ENCODE measurements at regions not wholly inside any gene's neighbourhood (a gene's known extent, or its start where the extent isn't known, plus 50 kb on each side); places are given as distances from the start of the nearest gene placed in this dataset.

DNA sequence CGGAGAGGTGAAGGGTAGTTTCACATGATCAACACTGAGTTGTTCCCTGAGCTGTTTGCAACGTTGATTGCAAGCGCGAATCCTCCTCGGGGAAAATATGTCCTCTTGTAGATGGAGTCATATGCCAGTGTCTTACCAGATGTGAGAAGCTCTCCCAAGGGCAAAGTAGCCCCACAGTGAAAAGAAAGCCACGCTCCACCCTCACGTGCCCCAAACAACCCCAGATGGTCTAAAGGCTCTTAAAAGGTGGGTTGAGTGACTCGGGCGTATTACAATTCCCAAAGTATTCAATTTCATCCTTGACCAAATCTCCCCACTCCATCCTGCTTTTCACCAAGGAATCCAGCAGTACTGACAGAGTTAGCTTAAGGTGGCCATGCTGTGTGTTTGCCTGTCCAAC is 332.1 kb upstream of the SOX11 start:
- no peaks in the 10 kb centered on the region for H3K4me1 Mint-ChIP-seq (ENCODE audit: insufficient read depth, unreplicated experiment)
- no peak overlapping the region for H3K27ac Mint-ChIP-seq (ENCODE audit: low read depth, unreplicated experiment)
- no peaks in the 10 kb centered on the region for H3K9me3 Mint-ChIP-seq (ENCODE audit: unreplicated experiment)
- no peaks in the 10 kb centered on the region for H3K36me3 Mint-ChIP-seq (ENCODE audit: insufficient read depth, unreplicated experiment)
- no TSS peak for BruUV-seq (replicated peaks)
- TF ChIP-seq, protein P1, sequence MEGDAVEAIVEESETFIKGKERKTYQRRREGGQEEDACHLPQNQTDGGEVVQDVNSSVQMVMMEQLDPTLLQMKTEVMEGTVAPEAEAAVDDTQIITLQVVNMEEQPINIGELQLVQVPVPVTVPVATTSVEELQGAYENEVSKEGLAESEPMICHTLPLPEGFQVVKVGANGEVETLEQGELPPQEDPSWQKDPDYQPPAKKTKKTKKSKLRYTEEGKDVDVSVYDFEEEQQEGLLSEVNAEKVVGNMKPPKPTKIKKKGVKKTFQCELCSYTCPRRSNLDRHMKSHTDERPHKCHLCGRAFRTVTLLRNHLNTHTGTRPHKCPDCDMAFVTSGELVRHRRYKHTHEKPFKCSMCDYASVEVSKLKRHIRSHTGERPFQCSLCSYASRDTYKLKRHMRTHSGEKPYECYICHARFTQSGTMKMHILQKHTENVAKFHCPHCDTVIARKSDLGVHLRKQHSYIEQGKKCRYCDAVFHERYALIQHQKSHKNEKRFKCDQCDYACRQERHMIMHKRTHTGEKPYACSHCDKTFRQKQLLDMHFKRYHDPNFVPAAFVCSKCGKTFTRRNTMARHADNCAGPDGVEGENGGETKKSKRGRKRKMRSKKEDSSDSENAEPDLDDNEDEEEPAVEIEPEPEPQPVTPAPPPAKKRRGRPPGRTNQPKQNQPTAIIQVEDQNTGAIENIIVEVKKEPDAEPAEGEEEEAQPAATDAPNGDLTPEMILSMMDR (IDR thresholded peaks at IDR 0.05; ENCODE audit: unreplicated experiment), result no peak
- intact Hi-C loops (cut with micrococcal nuclease), result no loop called here
- ChIA-PET CTCF (interaction anchor here (0.5 to 1.0 kb wide), 3 partner anchors 34 to 368 kb away, joined by 3 to 4 read pairs (median 3); no protein-coding TSS in a partner anchor), POLR2A (no interaction called here)
- H3K27me3 Mint-ChIP-seq (ENCODE audit: insufficient read depth, unreplicated experiment), result no peaks in the 10 kb centered on the region
- H3K4me3 Mint-ChIP-seq (ENCODE audit: unreplicated experiment), result no peak overlapping the region
- no peak for DNase-seq (ENCODE audit: unreplicated experiment)

DNA sequence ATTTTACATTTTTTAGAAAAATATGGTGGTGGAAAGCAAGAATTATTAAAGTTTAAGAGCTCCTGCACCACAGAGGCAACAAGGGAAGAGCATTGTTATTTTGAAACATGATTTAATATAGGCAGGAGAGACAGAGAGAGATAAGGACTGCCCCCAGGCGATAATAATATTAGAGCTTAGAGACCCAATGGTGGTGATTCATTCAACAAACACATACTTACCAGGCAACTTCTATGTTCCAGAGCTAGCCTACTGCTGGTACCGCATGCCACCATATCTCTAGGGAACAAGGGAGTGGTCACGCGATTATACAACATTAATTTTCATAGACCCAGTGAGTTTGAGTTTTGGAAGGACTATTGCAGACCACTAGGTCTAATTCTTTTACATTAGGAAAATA is 327.8 kb upstream of the SOX11 start:
- no peak for DNase-seq (ENCODE audit: unreplicated experiment)
- no peaks in the 10 kb centered on the region for H3K36me3 Mint-ChIP-seq (ENCODE audit: insufficient read depth, unreplicated experiment)
- POLR2A ChIA-PET, result interaction anchor here (0.6 kb wide), 1 partner anchor 1098 kb away, joined by 4 read pairs; no protein-coding TSS in a partner anchor
- CTCF ChIA-PET, result interaction anchor here (0.5 to 3.3 kb wide), 6 partner anchors 146 to 607 kb away, joined by 3 to 21 read pairs (median 4); no protein-coding TSS in a partner anchor
- no peaks in the 10 kb centered on the region for H3K27me3 Mint-ChIP-seq (ENCODE audit: insufficient read depth, unreplicated experiment)
- BruUV-seq (replicated peaks), result no TSS peak
- intact Hi-C loops (cut with micrococcal nuclease), result no loop called here
- H3K27ac Mint-ChIP-seq (ENCODE audit: low read depth, unreplicated experiment), result no peak overlapping the region
- H3K9me3 Mint-ChIP-seq (ENCODE audit: unreplicated experiment), result no peaks in the 10 kb centered on the region
- TF ChIP-seq, protein P1 (IDR thresholded peaks at IDR 0.05; ENCODE audit: unreplicated experiment), result no peak
- no peak overlapping the region for H3K4me3 Mint-ChIP-seq (ENCODE audit: unreplicated experiment)
- no peaks in the 10 kb centered on the region for H3K4me1 Mint-ChIP-seq (ENCODE audit: insufficient read depth, unreplicated experiment)

DNA sequence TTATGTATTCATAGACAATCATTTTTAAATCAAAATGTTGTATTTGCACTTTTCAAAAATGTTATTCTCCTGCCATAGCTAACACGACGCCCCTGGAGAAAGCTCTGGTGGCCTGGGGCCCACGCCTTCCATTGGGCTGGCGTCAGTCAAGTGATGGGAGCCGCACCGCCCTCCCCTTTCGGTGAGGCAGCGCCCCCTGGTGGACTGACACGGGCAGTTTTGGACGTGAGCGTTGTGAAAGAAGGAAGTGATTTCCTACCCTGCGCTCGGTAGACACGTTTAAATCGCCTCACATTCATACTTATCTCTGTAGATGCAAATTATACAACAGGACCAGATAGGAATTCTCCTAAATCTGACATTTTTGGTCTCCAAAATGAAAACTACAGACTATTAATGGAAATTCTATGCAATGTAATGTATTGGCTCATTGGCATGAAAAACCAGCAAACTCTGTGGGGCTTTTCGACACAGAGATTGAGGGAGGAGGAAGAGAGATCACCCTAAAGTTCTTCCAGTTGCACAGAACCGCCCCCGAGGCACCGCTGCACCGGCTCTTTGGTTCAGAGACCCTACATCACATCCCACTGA is 326.2 kb upstream of the SOX11 start:
- no TSS peak for BruUV-seq (replicated peaks)
- TF ChIP-seq, protein P1 (IDR thresholded peaks at IDR 0.05; ENCODE audit: unreplicated experiment), result peak; percentile 66
- Mint-ChIP-seq H3K4me1 (ENCODE audit: insufficient read depth, unreplicated experiment) (no peaks in the 10 kb centered on the region), H3K27me3 (ENCODE audit: insufficient read depth, unreplicated experiment) (no peaks in the 10 kb centered on the region), H3K36me3 (ENCODE audit: insufficient read depth, unreplicated experiment) (no peaks in the 10 kb centered on the region), H3K9me3 (ENCODE audit: unreplicated experiment) (no peaks in the 10 kb centered on the region), H3K4me3 (ENCODE audit: unreplicated experiment) (no peak overlapping the region), H3K27ac (ENCODE audit: low read depth, unreplicated experiment) (no peak overlapping the region)
- intact Hi-C loops (cut with micrococcal nuclease), result no loop called here
- ChIA-PET CTCF (interaction anchor here (0.5 to 3.3 kb wide), 19 partner anchors 8 to 1670 kb away, joined by 3 to 21 read pairs (median 3); no protein-coding TSS in a partner anchor), POLR2A (no interaction called here)
- peak; percentile 61 for DNase-seq (ENCODE audit: unreplicated experiment)

DNA sequence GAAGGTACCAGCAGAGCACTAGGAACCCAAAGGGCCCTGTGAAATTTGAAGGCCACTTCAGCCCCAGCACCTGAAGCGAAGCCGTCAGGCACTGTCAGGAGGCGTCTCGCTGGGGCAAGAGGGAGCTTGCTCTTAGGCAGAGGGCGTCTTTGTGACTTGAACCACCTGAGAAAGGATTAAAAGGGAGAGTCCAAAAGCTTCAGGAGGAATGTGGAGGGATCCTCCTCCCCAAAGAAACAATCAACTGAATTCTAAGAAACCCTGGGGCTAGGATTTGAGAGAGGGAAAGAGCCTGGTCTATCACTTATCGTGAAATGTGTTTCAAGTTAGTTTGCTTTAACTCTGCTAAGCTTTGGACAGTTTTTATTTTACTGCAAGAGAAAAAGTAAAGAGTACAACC is 324.9 kb upstream of the SOX11 start:
- intact Hi-C loops (cut with micrococcal nuclease), result no loop called here
- no TSS peak for BruUV-seq (replicated peaks)

More for the DNA sequence above, 324.9 kb upstream of the SOX11 start:
- ChIA-PET CTCF (interaction anchor here (0.7 to 1.4 kb wide), 3 partner anchors 17 to 373 kb away, joined by 3 to 4 read pairs (median 3); no protein-coding TSS in a partner anchor), POLR2A (interaction anchor here (0.7 kb wide), 1 partner anchor 77 kb away, joined by 3 read pairs; no protein-coding TSS in a partner anchor)
- TF ChIP-seq, protein P1 (IDR thresholded peaks at IDR 0.05; ENCODE audit: unreplicated experiment), result no peak
- no peaks in the 10 kb centered on the region for H3K27me3 Mint-ChIP-seq (ENCODE audit: insufficient read depth, unreplicated experiment)
- H3K4me1 Mint-ChIP-seq (ENCODE audit: insufficient read depth, unreplicated experiment), result no peaks in the 10 kb centered on the region
- H3K27ac Mint-ChIP-seq (ENCODE audit: low read depth, unreplicated experiment), result no peak overlapping the region
- no peak for DNase-seq (ENCODE audit: unreplicated experiment)
- H3K36me3 Mint-ChIP-seq (ENCODE audit: insufficient read depth, unreplicated experiment), result no peaks in the 10 kb centered on the region
- no peak overlapping the region for H3K4me3 Mint-ChIP-seq (ENCODE audit: unreplicated experiment)
- H3K9me3 Mint-ChIP-seq (ENCODE audit: unreplicated experiment), result no peaks in the 10 kb centered on the region
